K562 (cell line): ENCODE measurements at regions not wholly inside any gene's neighbourhood (a gene's known extent, or its start where the extent isn't known, plus 50 kb on each side); places are given as distances from the start of the nearest gene placed in this dataset.

ENCODE experiments used
- ATAC-seq: fragments of 200-7000 bp; cut with Tn5 transposase; 3 replicates; pipeline ENCODE4 v1.9.1; 2020; ENCODE audit warnings: moderate library complexity
- BruUV-seq: library from RNA; stranded (reverse); fragments of 400-500 nt; replicated peaks from 2 replicates; lab custom pipeline; 2021; lab: Mats Ljungman, UMichigan
- CTCF ChIA-PET: fragments of 300-600 bp; formaldehyde crosslinking; extraction: SDS; loops from one replicate; lab custom pipeline; 2021; ENCODE audit warnings: low intra/inter-chr PET ratio; lab: Yijun Ruan, JAX
- POLR2A ChIA-PET: fragments of 300-600, 350-650 bp; sonication (Branson Sonifier 250); formaldehyde crosslinking; extraction: SDS; loops from one replicate; lab custom pipeline; 2021; ENCODE audit warnings: antibody characterized with exemption, inconsistent platforms; lab: Yijun Ruan, JAX
- DNase-seq, 4 experiments: peaks; one replicate each; pipeline versions ENCODE4 v3.0.0 to v3.0.0-alpha.2; 2011 to 2018; ENCODE audit warnings: low spot score in 3 of 4, mixed read lengths in 3 of 4; ENCODE audit errors: extremely low read depth in 1 of 4
- FAIRE-seq: peaks from 2 replicates; lab custom pipeline; 2011; peaks lifted over from hg19 to GRCh38; lab: Jason Lieb, UNC
- H2AFZ ChIP-seq: 2 replicates; pipeline ENCODE4 v1.6.0; 2011; ENCODE audit warnings: low read depth, low read length, control low read depth, inconsistent platforms
- H3K27ac ChIP-seq: fragments of 200-600 bp; 3 replicates; pipeline ENCODE4 v1.8.0; 2011; ENCODE audit warnings: low read depth, mild to moderate bottlenecking, control low read depth, inconsistent platforms, low read length, moderate library complexity, mixed read lengths; ENCODE audit errors: extremely low read depth
- H3K27me3 ChIP-seq, 2 experiments: fragments of 300-600 bp in 1 of 2; 2 replicates in 1 of 2; 3 replicates in 1 of 2; pipeline versions ENCODE4 v1.6.0 to v1.8.0; 2011; ENCODE audit warnings: inconsistent platforms in 2 of 2, low read length in 2 of 2, mild to moderate bottlenecking in 1 of 2, mixed read lengths in 1 of 2, moderate library complexity in 1 of 2; ENCODE audit not compliant: control insufficient read depth in 2 of 2, insufficient read depth in 2 of 2
- H3K36me3 ChIP-seq: fragments of 300-600 bp; 3 replicates; pipeline ENCODE4 v1.8.0; 2011; ENCODE audit warnings: mild to moderate bottlenecking, low read length, inconsistent platforms; ENCODE audit not compliant: control insufficient read depth, insufficient read depth
- H3K4me1 ChIP-seq, 2 experiments: fragments of 200-600 bp in 1 of 2; replicated peaks in 1 of 2; 2 replicates in 1 of 2; 3 replicates in 1 of 2; pipeline versions ENCODE4 v1.5.1 to v1.8.0; 2011; ENCODE audit warnings: inconsistent platforms in 2 of 2, low read length in 2 of 2, mild to moderate bottlenecking in 1 of 2, mixed read lengths in 1 of 2, moderate library complexity in 1 of 2; ENCODE audit not compliant: control insufficient read depth in 2 of 2, insufficient read depth in 2 of 2
- H3K4me2 ChIP-seq: 2 replicates; pipeline ENCODE4 v1.6.1; 2011; ENCODE audit warnings: low read length, control low read depth, inconsistent platforms, mixed read lengths; ENCODE audit not compliant: insufficient read depth
- H3K4me3 ChIP-seq: fragments of 200-600 bp; sonication (generic), shearing (Covaris generic); 2 replicates; pipeline ENCODE4 v1.5.1; 2016; ENCODE audit warnings: control low read depth, inconsistent platforms
- H3K79me2 ChIP-seq: fragments of 200-600 bp; 3 replicates; pipeline ENCODE4 v1.8.0; 2011; ENCODE audit warnings: low read length, inconsistent platforms; ENCODE audit not compliant: control insufficient read depth, insufficient read depth
- H3K9ac ChIP-seq, 2 experiments: 2 replicates each; pipeline versions ENCODE4 v1.6.0 to v1.6.1; 2011; ENCODE audit warnings: low read depth in 2 of 2, low read length in 2 of 2, control low read depth in 1 of 2, inconsistent platforms in 1 of 2, mild to moderate bottlenecking in 1 of 2, mixed read lengths in 1 of 2; ENCODE audit not compliant: insufficient read depth in 1 of 2
- H3K9me1 ChIP-seq: one replicate; pipeline ENCODE4 v1.6.0; 2011; ENCODE audit warnings: inconsistent platforms, mild to moderate bottlenecking, low read length, moderate library complexity; ENCODE audit not compliant: control insufficient read depth, insufficient read depth
- H3K9me3 ChIP-seq: replicated peaks from 2 replicates; pipeline ENCODE4 v1.5.1; 2011; ENCODE audit warnings: low read depth, low read length, inconsistent platforms; ENCODE audit not compliant: control insufficient read depth, insufficient read depth
- H4K20me1 ChIP-seq: replicated peaks from 2 replicates; pipeline ENCODE4 v1.6.1; 2011; ENCODE audit warnings: low read length, inconsistent platforms, mixed read lengths; ENCODE audit not compliant: control insufficient read depth, insufficient read depth
- FOXJ2 ChIP-seq: fragments of 200-800 bp; sonication (Bioruptor generic); IDR thresholded peaks from 2 replicates; pipeline ENCODE4 v1.6.1; 2016; ENCODE audit warnings: missing genetic modification characterization, missing compliant biosample characterization
- GATA2 ChIP-seq: sonication (generic); formaldehyde crosslinking; IDR thresholded peaks from 2 replicates; pipeline ENCODE4 v1.4.0; 2020; ENCODE audit warnings: mild to moderate bottlenecking, missing genetic modification reagents
- MTA3 ChIP-seq: fragments of 450-650 bp; formaldehyde crosslinking; IDR thresholded peaks from 2 replicates; pipeline ENCODE4 v1.6.1; 2017; ENCODE audit warnings: mild to moderate bottlenecking, borderline replicate concordance
- PRPF4 ChIP-seq: fragments of 200-400 bp; formaldehyde crosslinking; IDR thresholded peaks from one replicate; pipeline ENCODE4 v1.6.1; 2017; ENCODE audit warnings: low read length, low read depth, mild to moderate bottlenecking; ENCODE audit not compliant: insufficient read depth, poor library complexity, severe bottlenecking
- PTBP1 ChIP-seq: fragments of 200-400 bp; formaldehyde crosslinking; IDR thresholded peaks from 2 replicates; pipeline ENCODE4 v1.6.1; 2017; ENCODE audit warnings: low read depth, low read length
- ZBTB34 ChIP-seq: fragments of 250-450 bp; sonication (Bioruptor Pico); IDR thresholded peaks from 2 replicates; pipeline ENCODE4 v1.8.0; 2021; ENCODE audit warnings: mild to moderate bottlenecking, moderate library complexity
- ZNF224 ChIP-seq: sonication (generic); formaldehyde crosslinking; IDR thresholded peaks from 2 replicates; pipeline ENCODE4 v1.8.0; 2022; ENCODE audit warnings: mild to moderate bottlenecking, missing genetic modification reagents
- ZNF24 ChIP-seq: fragments of 450-650 bp; IDR thresholded peaks from 2 replicates; pipeline ENCODE4 v1.6.1; 2016
- ZNF280A ChIP-seq: fragments of 450-650 bp; IDR thresholded peaks from 2 replicates; pipeline ENCODE4 v1.6.1; 2018; ENCODE audit warnings: mild to moderate bottlenecking, low read depth; ENCODE audit not compliant: partially characterized antibody
- ZNF431 ChIP-seq: sonication (generic); formaldehyde crosslinking; IDR thresholded peaks from 2 replicates; pipeline ENCODE4 v1.8.0; 2022; ENCODE audit warnings: mild to moderate bottlenecking, missing genetic modification reagents
- WGBS: fragments of 100-300 bp; shearing (Covaris generic); methylation state at CpG from one replicate; pipeline ENCODE4 v1.1.6; 2016; ENCODE audit warnings: low coverage, mixed read lengths; ENCODE audit not compliant: insufficient coverage; ENCODE audit errors: missing lambda C conversion rate; 5-methylcytosine and 5-hydroxymethylcytosine counted together
- in situ Hi-C: fragments of 300-500 bp; cut with MboI; formaldehyde crosslinking; loops from 4 replicates; pipeline ENCODE4 v1.15.0; 2018; ENCODE audit warnings: inconsistent platforms, mixed read lengths
- intact Hi-C: fragments of 100-400 bp; cut with micrococcal nuclease; formaldehyde crosslinking; loops from 2 replicates; pipeline ENCODE4 v1.14.2; 2022
- TF ChIP-seq, protein P1 (sequence below): fragments of 250-450 bp; sonication (Bioruptor Pico); IDR thresholded peaks from 2 replicates; pipeline ENCODE4 v1.4.0; 2020; ENCODE audit warnings: borderline replicate concordance
- TF ChIP-seq, protein P2 (sequence below): fragments of 250-450 bp; sonication (Bioruptor Pico); IDR thresholded peaks from 2 replicates; pipeline ENCODE4 v1.4.0; 2020
- TF ChIP-seq, protein P3 (sequence below): fragments of 250-450 bp; sonication (Bioruptor Pico); IDR thresholded peaks from 2 replicates; pipeline ENCODE4 v1.9.0; 2021; ENCODE audit warnings: mild to moderate bottlenecking

GRCh38 chr5:6905423-6905822 lies 192.2 kb downstream of the TENT4A start:
- H3K4me1 ChIP-seq = no peaks in the 10 kb centered on the region
- H3K79me2 ChIP-seq = no peaks in the 10 kb centered on the region
- BruUV-seq = no TSS peak
- ChIA-PET POLR2A (interaction anchor here (1.1 kb wide), 1 partner anchor 1051 kb away, joined by 3 read pairs; no protein-coding TSS in a partner anchor), CTCF (no interaction called here)
- H3K9me3 ChIP-seq = no peaks in the 10 kb centered on the region
- no peak overlapping the region for H2AFZ ChIP-seq
- no peak for ATAC-seq
- H3K4me2 ChIP-seq = no peak overlapping the region
- H3K36me3 ChIP-seq = no peaks in the 10 kb centered on the region
- WGBS = 0% methylated on average over 8 of the region's 8 CpGs
- intact Hi-C loops = no loop called here
- H3K27me3 ChIP-seq = peaks cover 4 to 17% of the 10 kb centered on the region in 2 experiments; a peak in 3 of 5 replicates
- H3K4me3 ChIP-seq = no peak overlapping the region
- H4K20me1 ChIP-seq = no peaks in the 10 kb centered on the region; the same call in 1 of the 2 replicates
- H3K27ac ChIP-seq = no peak overlapping the region
- FAIRE-seq = no peak
- in situ Hi-C loops = no loop called here
- H3K9ac ChIP-seq = no peak overlapping the region
- no peaks in the 10 kb centered on the region for H3K9me1 ChIP-seq
- DNase-seq = no peak
- TF ChIP-seq, protein P1, sequence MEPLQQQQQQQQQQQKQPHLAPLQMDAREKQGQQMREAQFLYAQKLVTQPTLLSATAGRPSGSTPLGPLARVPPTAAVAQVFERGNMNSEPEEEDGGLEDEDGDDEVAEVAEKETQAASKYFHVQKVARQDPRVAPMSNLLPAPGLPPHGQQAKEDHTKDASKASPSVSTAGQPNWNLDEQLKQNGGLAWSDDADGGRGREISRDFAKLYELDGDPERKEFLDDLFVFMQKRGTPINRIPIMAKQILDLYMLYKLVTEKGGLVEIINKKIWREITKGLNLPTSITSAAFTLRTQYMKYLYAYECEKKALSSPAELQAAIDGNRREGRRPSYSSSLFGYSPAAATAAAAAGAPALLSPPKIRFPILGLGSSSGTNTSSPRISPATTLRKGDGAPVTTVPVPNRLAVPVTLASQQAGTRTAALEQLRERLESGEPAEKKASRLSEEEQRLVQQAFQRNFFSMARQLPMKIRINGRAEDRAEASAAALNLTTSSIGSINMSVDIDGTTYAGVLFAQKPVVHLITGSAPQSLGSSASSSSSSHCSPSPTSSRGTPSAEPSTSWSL = no peak
- TF ChIP-seq, protein P2, sequence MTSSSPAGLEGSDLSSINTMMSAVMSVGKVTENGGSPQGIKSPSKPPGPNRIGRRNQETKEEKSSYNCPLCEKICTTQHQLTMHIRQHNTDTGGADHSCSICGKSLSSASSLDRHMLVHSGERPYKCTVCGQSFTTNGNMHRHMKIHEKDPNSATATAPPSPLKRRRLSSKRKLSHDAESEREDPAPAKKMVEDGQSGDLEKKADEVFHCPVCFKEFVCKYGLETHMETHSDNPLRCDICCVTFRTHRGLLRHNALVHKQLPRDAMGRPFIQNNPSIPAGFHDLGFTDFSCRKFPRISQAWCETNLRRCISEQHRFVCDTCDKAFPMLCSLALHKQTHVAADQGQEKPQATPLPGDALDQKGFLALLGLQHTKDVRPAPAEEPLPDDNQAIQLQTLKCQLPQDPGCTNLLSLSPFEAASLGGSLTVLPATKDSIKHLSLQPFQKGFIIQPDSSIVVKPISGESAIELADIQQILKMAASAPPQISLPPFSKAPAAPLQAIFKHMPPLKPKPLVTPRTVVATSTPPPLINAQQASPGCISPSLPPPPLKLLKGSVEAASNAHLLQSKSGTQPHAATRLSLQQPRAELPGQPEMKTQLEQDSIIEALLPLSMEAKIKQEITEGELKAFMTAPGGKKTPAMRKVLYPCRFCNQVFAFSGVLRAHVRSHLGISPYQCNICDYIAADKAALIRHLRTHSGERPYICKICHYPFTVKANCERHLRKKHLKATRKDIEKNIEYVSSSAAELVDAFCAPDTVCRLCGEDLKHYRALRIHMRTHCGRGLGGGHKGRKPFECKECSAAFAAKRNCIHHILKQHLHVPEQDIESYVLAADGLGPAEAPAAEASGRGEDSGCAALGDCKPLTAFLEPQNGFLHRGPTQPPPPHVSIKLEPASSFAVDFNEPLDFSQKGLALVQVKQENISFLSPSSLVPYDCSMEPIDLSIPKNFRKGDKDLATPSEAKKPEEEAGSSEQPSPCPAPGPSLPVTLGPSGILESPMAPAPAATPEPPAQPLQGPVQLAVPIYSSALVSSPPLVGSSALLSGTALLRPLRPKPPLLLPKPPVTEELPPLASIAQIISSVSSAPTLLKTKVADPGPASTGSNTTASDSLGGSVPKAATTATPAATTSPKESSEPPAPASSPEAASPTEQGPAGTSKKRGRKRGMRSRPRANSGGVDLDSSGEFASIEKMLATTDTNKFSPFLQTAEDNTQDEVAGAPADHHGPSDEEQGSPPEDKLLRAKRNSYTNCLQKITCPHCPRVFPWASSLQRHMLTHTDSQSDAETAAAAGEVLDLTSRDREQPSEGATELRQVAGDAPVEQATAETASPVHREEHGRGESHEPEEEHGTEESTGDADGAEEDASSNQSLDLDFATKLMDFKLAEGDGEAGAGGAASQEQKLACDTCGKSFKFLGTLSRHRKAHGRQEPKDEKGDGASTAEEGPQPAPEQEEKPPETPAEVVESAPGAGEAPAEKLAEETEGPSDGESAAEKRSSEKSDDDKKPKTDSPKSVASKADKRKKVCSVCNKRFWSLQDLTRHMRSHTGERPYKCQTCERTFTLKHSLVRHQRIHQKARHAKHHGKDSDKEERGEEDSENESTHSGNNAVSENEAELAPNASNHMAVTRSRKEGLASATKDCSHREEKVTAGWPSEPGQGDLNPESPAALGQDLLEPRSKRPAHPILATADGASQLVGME (CRISPR knock-in tag) = no peak
- no peak for TF ChIP-seq GATA2 (CRISPR knock-in tag)
- TF ChIP-seq ZNF431 (CRISPR knock-in tag) = no peak
- TF ChIP-seq FOXJ2 (tag) = no peak
- TF ChIP-seq ZNF24 = no peak
- TF ChIP-seq MTA3 = no peak
- no peak for TF ChIP-seq PRPF4
- no peak for TF ChIP-seq ZNF224 (CRISPR knock-in tag)
- no peak for TF ChIP-seq ZNF280A
- no peak for TF ChIP-seq ZBTB34 (CRISPR knock-in tag)
- TF ChIP-seq, protein P3, sequence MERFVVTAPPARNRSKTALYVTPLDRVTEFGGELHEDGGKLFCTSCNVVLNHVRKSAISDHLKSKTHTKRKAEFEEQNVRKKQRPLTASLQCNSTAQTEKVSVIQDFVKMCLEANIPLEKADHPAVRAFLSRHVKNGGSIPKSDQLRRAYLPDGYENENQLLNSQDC = no peak
- no peak for TF ChIP-seq PTBP1
